ENCODE measurements at regions not wholly inside any gene's neighbourhood (a gene's known extent, or its start where the extent isn't known, plus 50 kb on each side); places are given as distances from the start of the nearest gene placed in this dataset.

- no peak for TF ChIP-seq CTCF (IDR thresholded peaks at IDR 0.05 in 2 of 3, conservative IDR thresholded peaks at IDR 0.05 in 1 of 3; ENCODE audit: borderline replicate concordance in 1 of 3, insufficient read depth in 1 of 3, low read depth in 2 of 3, low read length in 2 of 3)
- no peak for TF ChIP-seq EZH2 (IDR thresholded peaks at IDR 0.05)
- no peak for TF ChIP-seq ZFX (IDR thresholded peaks at IDR 0.05)
- TF ChIP-seq POLR2A (IDR thresholded peaks at IDR 0.05; ENCODE audit: borderline replicate concordance, extremely low read depth, insufficient read depth, insufficient read length): no peak
- TF ChIP-seq ZNF274 (IDR thresholded peaks at IDR 0.05; ENCODE audit: low read depth, low read length): no peak
- no peak for TF ChIP-seq YY1 (IDR thresholded peaks at IDR 0.05; ENCODE audit: extremely low read depth, insufficient replicate concordance, low read depth, low read length)
- no peak for TF ChIP-seq CBX3 (IDR thresholded peaks at IDR 0.05; ENCODE audit: low read depth)
- TF ChIP-seq SIN3A (IDR thresholded peaks at IDR 0.05; ENCODE audit: low read depth): no peak
Observed at GRCh38 chr7:54145716-54146115, 396.5 kb upstream of the VSTM2A start (continued).

- H3K9me2 ChIP-seq (ENCODE audit: insufficient read depth): no peaks in the 10 kb centered on the region
- CTCF ChIA-PET: no interaction called here
- H2AFZ ChIP-seq (ENCODE audit: low read depth, low read length, poor library complexity, severe bottlenecking): no peak overlapping the region
- RAD21 ChIA-PET (ENCODE audit: low non-redundant PET in 1 of 2, low total read pairs in 2 of 2, uncharacterized antibody in 2 of 2, unreplicated experiment in 2 of 2): no interaction called here
- H3K27ac ChIP-seq (ENCODE audit: low read depth, low read length): no peak overlapping the region
- intact Hi-C loops (cut with micrococcal nuclease): no loop called here
- H3K27me3 ChIP-seq (ENCODE audit: insufficient read depth, low read length): no peaks in the 10 kb centered on the region
- H3K9ac ChIP-seq (ENCODE audit: low read length): no peak overlapping the region
- no peaks in the 10 kb centered on the region for H4K20me1 ChIP-seq (ENCODE audit: insufficient read depth)
- no peaks in the 10 kb centered on the region for H3K79me2 ChIP-seq (ENCODE audit: insufficient read depth, low read length)
- DNase-seq (ENCODE audit: low read depth, low spot score): no peak
- no peaks in the 10 kb centered on the region for H3K36me3 ChIP-seq (ENCODE audit: control insufficient read depth in 1 of 2, insufficient read depth in 2 of 2, low read length in 2 of 2)
- H3K9me3 ChIP-seq (ENCODE audit: control insufficient read depth in 1 of 2, insufficient read depth in 1 of 2, low read depth in 1 of 2, low read length in 2 of 2): peaks cover 0 to 21% of the 10 kb centered on the region in 2 experiments; a peak in 2 of 4 replicates
- no peak overlapping the region for H3K4me2 ChIP-seq (ENCODE audit: low read length)
- H3K4me1 ChIP-seq (ENCODE audit: control insufficient read depth in 1 of 2, insufficient read depth in 2 of 2, low read length in 2 of 2): no peaks in the 10 kb centered on the region
- no peak overlapping the region for H3K4me3 ChIP-seq (replicated peaks in 1 of 2; ENCODE audit: low read depth in 1 of 2, low read length in 2 of 2)
- TF ChIP-seq ZFX (IDR thresholded peaks at IDR 0.05) (no peak), CTCF (IDR thresholded peaks at IDR 0.05 in 2 of 3, conservative IDR thresholded peaks at IDR 0.05 in 1 of 3; ENCODE audit: borderline replicate concordance in 1 of 3, insufficient read depth in 1 of 3, low read depth in 2 of 3, low read length in 2 of 3) (no peak), FOSL1 (IDR thresholded peaks at IDR 0.05; ENCODE audit: low read depth) (no peak), JUND (IDR thresholded peaks at IDR 0.05) (no peak)
- POLR2A ChIA-PET: no interaction called here
- BruUV-seq (replicated peaks): no TSS peak
- ATAC-seq: no peak
Observed at GRCh38 chr7:54153462-54153861, 388.7 kb upstream of the VSTM2A start.

All from HCT116 (cell line).